ENCODE measurements at regions not wholly inside any gene's neighbourhood (a gene's known extent, or its start where the extent isn't known, plus 50 kb on each side); places are given as distances from the start of the nearest gene placed in this dataset.

- DNase-seq = no peak
Measured at GRCh38 chr2:238727585-238728329, 120.1 kb upstream of the TWIST2 start.

- no peak for DNase-seq
Measured at GRCh38 chr2:238728330-238729260, 119.3 kb upstream of the TWIST2 start.

DNA sequence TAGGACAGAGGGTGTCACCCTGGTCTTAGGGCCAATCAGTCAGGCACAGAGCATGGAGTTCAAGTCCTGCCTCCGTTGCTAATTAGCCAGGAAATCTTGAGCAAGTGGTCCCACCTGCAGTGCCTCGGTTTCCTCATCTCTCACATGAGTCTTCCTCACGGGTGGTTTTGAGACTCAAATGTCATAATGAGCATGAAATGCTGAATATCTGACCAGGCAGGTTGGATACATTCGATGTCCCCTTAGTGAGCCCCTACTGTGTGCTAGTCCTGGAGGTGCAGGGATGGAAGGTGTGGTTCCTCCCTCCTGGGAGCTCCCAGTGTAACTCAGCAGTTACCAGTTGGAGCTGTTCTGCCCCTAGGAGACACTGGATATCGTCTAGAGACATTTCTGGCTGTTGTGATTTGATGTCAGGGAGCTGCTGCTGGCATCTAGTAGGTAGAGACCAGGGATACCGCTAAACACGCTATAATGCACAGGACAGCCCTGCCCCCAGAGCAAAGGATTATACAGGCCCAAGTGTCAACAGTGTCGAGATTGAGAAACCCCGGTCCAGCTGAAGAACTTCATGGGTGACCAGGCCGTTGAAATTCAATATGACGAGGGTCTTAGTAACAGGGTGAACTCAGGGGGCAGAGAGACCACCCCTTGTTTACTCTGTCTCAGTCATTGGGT lies 118.5 kb upstream of the TWIST2 start:
- no peak for DNase-seq

DNA sequence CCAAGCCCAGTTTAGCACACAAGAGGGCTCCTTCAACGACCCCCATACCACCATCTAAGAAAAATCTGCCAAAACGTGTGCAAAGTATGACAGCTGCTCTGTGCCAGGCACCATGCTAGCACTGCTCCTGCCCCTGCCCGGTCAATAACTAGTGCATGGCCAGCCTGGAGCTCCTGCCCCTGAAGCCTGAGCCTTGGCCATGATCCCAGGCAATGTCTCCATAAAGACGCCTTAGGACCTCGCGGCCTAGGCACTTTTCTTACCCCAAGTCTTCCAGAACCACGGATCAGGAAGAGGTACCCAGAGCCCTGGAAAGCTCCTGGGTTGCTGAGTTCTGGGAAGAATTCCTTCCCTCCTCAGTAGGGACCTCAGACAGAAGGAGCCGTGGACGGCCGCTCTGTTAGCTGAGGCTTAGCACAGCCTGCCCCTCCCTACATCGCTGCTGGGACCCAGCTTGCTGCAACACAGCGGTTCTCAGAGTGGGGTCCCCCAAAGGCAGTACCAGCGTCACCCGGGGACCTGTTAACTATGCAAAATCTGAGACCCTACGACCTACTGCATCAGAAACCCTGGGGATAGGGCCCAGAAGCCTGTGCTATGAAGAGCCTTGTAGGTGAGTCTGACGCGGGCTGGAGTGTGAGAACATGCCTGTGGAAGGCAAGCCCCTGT lies 117.8 kb upstream of the TWIST2 start:
- no peak for DNase-seq

- DNase-seq = no peak
Measured at GRCh38 chr2:238730881-238731280, 117.0 kb upstream of the TWIST2 start.

DNA sequence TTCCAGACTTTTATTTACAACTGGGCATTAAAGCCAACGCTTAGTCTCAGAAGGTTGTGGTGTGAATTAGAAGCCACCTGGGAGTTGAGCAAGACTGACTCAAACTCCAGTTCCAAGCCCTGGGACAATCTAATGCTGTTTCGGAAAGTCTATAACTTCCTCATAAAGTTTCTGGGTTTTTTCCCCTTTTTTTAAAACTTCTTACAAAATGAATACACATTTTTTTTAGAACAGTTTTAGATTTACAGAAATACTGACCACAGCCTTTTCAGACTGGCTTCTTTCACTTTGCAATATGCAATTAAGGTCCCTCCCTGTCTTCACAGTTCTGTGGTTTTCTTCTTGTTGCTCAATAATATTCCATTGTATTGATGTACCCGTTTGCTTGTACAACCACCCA lies 115.9 kb upstream of the TWIST2 start:
- DNase-seq = no peak

DNA sequence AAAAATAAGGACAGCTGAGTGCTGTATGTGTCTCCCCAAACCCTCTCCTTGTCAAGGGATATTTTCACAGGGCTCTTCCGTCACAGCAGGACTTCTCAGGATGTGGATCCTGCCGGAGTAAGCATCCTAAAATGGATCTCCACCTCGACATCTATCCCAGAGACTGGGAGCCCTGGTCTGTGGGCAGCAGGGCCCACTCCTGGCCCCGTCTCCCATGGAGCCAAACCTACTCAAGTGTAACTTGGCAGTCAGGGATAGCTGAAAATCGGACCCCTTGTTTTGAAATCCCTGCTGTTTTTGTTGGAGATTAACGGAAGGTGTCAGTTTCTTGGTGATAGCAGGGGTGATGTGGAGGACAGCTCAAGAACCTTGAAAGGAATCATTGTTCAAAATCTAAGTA lies 109.0 kb upstream of the TWIST2 start:
- no peak for DNase-seq

- DNase-seq = no peak
Measured at GRCh38 chr2:238739668-238740067, 108.2 kb upstream of the TWIST2 start.

GRCh38 chr2:238741277-238741676 lies 106.6 kb upstream of the TWIST2 start:
- no peak for DNase-seq

DNA sequence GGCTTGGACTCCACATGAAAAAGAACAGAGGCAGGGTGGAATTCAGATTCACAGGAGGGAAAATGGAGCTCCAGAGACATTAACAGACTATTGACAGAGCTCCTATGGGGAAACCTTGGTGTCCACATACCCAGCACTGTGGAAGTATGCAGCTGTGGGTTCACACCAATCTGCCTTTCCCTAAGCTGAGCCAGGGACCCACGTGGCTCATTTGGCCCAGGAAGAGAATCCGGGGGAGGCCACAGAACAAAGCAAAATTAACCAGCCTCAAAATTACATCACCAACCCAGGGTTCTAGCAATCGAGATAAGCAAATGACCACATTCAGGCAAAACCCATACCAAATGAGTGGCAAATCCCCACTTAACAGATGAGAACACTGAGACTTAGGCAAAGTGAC lies 105.8 kb upstream of the TWIST2 start:
- DNase-seq = no peak

GRCh38 chr2:238742664-238743063 lies 105.2 kb upstream of the TWIST2 start:
- no peak for DNase-seq

DNA sequence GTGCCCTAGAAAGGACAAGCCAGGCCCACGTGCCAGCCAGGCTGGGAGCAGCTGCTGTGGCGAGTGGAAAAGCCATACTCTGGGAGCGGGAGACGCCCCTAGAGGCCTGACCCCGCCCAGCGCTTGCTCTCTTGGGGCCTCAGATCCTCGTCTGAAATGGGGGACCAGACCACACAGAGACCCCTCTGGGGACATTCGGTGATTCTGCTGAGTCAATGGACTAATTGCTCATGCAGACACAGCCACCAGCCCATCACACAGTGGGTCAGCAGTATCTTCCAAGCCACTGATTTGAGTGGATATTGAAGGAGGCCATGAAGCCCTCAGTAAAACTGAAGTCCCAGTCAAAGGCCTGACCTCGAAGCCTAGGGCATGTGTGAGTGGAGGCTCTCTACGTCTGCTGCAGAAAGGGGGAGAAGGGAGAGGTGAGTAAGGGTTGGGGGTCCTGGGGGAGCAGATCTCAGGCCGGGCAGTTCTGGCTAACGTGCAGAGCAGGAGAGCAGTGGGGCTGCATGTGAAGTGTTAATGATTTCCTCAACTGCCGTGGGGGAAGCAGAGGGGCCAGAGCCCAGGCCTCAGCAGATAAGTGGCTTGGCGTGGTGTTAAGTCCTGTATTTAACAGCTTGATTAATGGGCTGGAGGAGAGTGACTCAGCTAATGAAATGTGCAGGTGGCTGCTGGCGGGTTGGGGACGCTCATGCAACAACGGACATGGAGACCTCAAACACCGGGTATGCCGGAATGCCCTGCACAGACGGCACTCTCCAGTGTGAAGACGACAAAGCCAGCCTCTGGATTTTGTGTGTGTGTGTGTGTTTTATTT lies 104.4 kb upstream of the TWIST2 start:
- no peak for DNase-seq

GRCh38 chr2:238744951-238745350 lies 102.9 kb upstream of the TWIST2 start:
- no peak for DNase-seq

DNA sequence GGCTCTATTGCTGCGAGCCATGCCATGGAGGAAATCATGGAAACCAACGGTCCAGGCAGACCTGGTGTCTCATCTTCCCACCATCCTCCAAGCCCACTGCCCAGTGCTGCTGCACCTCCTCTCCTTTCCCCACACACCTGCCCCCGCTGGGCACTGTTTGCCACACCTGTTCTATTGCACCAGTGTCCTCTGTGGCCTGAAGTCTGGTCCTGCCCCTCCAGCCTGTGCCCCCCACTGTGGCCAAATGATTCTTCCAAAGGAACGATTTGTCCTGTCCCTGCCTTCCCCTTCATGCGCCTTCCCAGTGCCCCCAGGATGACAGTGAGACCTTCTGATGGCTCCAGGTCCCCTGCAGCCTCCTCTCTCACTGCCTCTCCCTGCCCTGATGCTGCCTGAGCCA lies 101.9 kb upstream of the TWIST2 start:
- no peak for DNase-seq

GRCh38 chr2:238747114-238747513 lies 100.8 kb upstream of the TWIST2 start:
- no peak for DNase-seq

DNA sequence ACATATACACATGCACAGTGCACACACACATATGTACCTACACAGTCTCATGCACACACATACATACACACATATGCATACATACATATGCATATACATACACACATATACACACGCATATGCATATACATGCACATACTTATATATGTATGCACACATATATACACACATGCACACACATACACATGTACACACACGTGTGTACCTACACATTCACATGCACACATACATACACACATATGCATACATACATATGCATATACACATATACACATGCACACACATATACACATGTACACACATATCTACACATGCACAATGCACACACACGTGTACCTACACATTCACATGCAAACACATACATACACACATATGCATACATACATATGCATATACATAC lies 100.3 kb upstream of the TWIST2 start:
- no peak for DNase-seq

DNA sequence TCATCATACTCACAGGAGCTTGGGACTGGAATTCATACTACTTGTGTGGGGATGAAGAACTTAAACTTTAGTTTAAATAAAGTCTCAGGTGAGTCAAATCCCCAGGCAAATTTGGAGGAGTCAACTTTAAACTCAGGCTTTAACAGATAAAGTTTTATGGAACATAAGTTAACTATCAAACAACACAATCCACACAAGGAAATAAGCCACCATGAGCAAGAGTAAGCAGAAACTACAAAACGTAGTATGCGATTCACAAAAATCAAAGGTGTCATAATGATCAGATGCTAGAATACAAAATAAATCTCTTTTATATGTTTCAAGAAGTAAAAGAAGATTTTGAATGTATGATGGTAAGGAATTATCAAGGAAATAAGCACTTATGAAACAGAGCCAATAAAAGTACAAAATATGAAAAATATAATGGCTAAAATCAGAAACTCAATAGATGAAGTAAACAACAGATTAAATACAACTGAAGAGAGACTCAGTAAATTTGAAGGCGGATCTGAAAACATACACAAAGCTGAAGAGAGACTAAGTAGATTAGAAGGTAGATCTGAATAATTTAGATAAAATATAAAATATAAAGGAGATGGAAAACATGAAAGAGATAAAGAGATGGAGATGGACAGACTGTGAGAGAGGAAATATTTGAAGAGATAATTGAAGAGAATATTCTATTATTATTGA lies 97.5 kb upstream of the TWIST2 start:
- no peak for DNase-seq

DNA sequence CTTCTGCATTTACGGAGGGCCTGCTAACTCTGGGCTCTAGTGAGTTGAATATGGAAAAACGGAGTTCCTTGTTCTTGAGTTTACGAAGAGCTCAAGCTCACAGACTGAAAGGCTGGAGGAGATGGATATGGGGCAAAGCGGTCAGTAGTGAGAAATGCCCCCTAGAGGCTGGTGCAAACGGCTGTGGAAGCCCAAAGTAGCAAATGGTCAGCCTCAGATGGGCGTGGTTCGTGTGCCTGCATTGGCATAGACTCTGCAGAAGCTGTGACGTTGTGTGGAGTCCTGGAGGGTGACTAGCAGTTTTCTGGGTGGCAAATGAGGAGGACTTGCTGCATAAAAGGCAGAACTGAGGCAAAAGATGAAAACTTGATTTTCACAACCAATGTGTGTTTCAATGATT lies 93.6 kb upstream of the TWIST2 start:
- no peak for DNase-seq

DNA sequence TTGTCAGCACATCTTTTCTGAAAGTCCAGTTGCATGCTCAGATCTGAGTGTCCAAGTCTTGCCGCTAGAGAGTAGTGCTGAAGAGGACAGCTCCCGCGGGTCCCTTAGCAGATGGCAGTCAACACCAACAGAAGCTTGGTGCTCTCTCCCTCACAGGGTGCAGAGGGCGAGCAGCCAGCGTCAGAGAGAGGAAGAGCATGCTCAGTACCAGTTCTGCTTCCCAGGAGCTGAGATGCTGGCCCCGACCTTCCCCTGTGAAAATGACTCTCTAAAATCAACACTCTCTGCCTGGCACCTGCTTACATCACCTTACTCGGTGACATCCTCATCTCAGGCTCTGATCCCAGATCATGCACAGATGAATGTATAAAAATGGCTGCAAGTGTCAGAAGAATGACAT lies 86.0 kb upstream of the TWIST2 start:
- DNase-seq = no peak

- no peak for DNase-seq
Measured at GRCh38 chr2:238763471-238763995, 84.4 kb upstream of the TWIST2 start.

- DNase-seq = no peak
Measured at GRCh38 chr2:238765590-238765989, 82.3 kb upstream of the TWIST2 start.

All from NCI-H1105 (cell line).